GM23338 (cell line): ENCODE measurements at regions not wholly inside any gene's neighbourhood (a gene's known extent, or its start where the extent isn't known, plus 50 kb on each side); places are given as distances from the start of the nearest gene placed in this dataset.

Experiments used
- ATAC-seq: fragments of 200-7000 bp; cut with Tn5 transposase; 3 replicates; pipeline ENCODE4 v1.9.1; 2020
- DNase-seq: peaks from one replicate; pipeline ENCODE4 v3.0.0-alpha.2; 2015; ENCODE audit warnings: low spot score
- H2AFZ ChIP-seq: fragments of 200-600 bp; sonication (generic); 2 replicates; pipeline ENCODE4 v1.8.0; 2016; ENCODE audit warnings: antibody characterized with exemption, mild to moderate bottlenecking, moderate library complexity
- H3F3A ChIP-seq: fragments of 200-600 bp; sonication (generic); replicated peaks from 2 replicates; pipeline ENCODE4 v1.8.0; 2017; ENCODE audit warnings: antibody characterized with exemption, mixed run types, low read depth
- H3K27ac ChIP-seq: fragments of 200-600 bp; sonication (generic); 2 replicates; pipeline ENCODE4 v1.6.1; 2016; ENCODE audit warnings: low read depth
- H3K27me3 ChIP-seq: fragments of 200-600 bp; sonication (generic); 2 replicates; pipeline ENCODE4 v1.8.0; 2016; ENCODE audit warnings: mild to moderate bottlenecking, mixed run types, moderate library complexity; ENCODE audit not compliant: insufficient read depth
- H3K36me3 ChIP-seq: fragments of 200-600 bp; sonication (generic); 2 replicates; pipeline ENCODE4 v1.8.0; 2016; ENCODE audit warnings: mild to moderate bottlenecking; ENCODE audit not compliant: insufficient read depth
- H3K4me1 ChIP-seq: fragments of 200-600 bp; sonication (generic); 2 replicates; pipeline ENCODE4 v1.8.0; 2016; ENCODE audit warnings: mild to moderate bottlenecking, moderate library complexity; ENCODE audit not compliant: insufficient read depth
- H3K4me2 ChIP-seq: fragments of 200-600 bp; sonication (generic); 2 replicates; pipeline ENCODE4 v1.7.1; 2017; ENCODE audit warnings: mixed run types
- H3K4me3 ChIP-seq: fragments of 200-600 bp; sonication (generic); 2 replicates; pipeline ENCODE4 v1.6.1; 2016; ENCODE audit warnings: mixed run types
- H3K79me2 ChIP-seq: fragments of 200-600 bp; sonication (generic); replicated peaks from 2 replicates; pipeline ENCODE4 v1.8.0; 2017; ENCODE audit warnings: mild to moderate bottlenecking; ENCODE audit not compliant: insufficient read depth
- H3K9me2 ChIP-seq: fragments of 200-600 bp; sonication (generic); 2 replicates; pipeline ENCODE4 v1.8.0; 2017; ENCODE audit not compliant: insufficient read depth
- H4K20me1 ChIP-seq: fragments of 200-600 bp; sonication (generic); replicated peaks from 2 replicates; pipeline ENCODE4 v1.8.0; 2017; ENCODE audit warnings: mild to moderate bottlenecking; ENCODE audit not compliant: insufficient read depth
- H3K27ac Mint-ChIP-seq: 2 replicates; pipeline ENCODE4 v1.8.0; 2020; ENCODE audit warnings: inconsistent platforms, mild to moderate bottlenecking, moderate library complexity, mixed read lengths
- H3K27me3 Mint-ChIP-seq: 3 replicates; pipeline ENCODE4 v1.8.0; 2022; ENCODE audit warnings: low read depth, mild to moderate bottlenecking, moderate library complexity, mixed read lengths, inconsistent platforms; ENCODE audit not compliant: insufficient read depth, poor library complexity
- H3K36me3 Mint-ChIP-seq: 3 replicates; pipeline ENCODE4 v1.8.0; 2021; ENCODE audit warnings: low read depth, mild to moderate bottlenecking, inconsistent platforms, moderate library complexity, mixed read lengths
- H3K4me1 Mint-ChIP-seq: 3 replicates; pipeline ENCODE4 v1.8.0; 2020; ENCODE audit warnings: mild to moderate bottlenecking, inconsistent platforms, mixed read lengths
- H3K4me3 Mint-ChIP-seq: 3 replicates; pipeline ENCODE4 v1.8.0; 2021; ENCODE audit warnings: moderate library complexity, mild to moderate bottlenecking, inconsistent platforms, mixed read lengths
- H3K9me3 Mint-ChIP-seq: 3 replicates; pipeline ENCODE4 v1.8.0; 2020; ENCODE audit warnings: moderate library complexity, mild to moderate bottlenecking, inconsistent platforms, mixed read lengths
- CTCF ChIP-seq, 2 experiments: fragments of 200-600 bp in 1 of 2; sonication (generic) in 1 of 2; conservative IDR thresholded peaks; 2 replicates each; pipeline versions ENCODE4 v1.5.1 to v1.6.1; 2016 to 2017; ENCODE audit warnings: antibody characterized with exemption in 2 of 2, low read depth in 2 of 2, mild to moderate bottlenecking in 2 of 2, moderate library complexity in 1 of 2
- EZH2 ChIP-seq: fragments of 200-600 bp; sonication (generic); IDR thresholded peaks from one replicate; pipeline ENCODE4 v1.8.0; 2017; ENCODE audit warnings: antibody characterized with exemption, mild to moderate bottlenecking, low read depth; ENCODE audit not compliant: unreplicated experiment
- EZH2phosphoT487 ChIP-seq: fragments of 200-600 bp; sonication (generic); IDR thresholded peaks from one replicate; pipeline ENCODE4 v1.8.1; 2018; ENCODE audit warnings: antibody characterized with exemption; ENCODE audit not compliant: unreplicated experiment
- JUNB ChIP-seq: IDR thresholded peaks from one replicate; pipeline ENCODE4 v1.6.1; 2016; ENCODE audit warnings: antibody characterized with exemption; ENCODE audit not compliant: unreplicated experiment
- NANOG ChIP-seq: IDR thresholded peaks from 2 replicates; pipeline ENCODE4 v1.6.1; 2016; ENCODE audit warnings: antibody characterized with exemption, borderline replicate concordance
- POLR2AphosphoS5 ChIP-seq: IDR thresholded peaks from 2 replicates; pipeline ENCODE4 v1.6.1; 2016; ENCODE audit warnings: antibody characterized with exemption, low read depth
- STAT1 ChIP-seq: IDR thresholded peaks from one replicate; pipeline ENCODE4 v1.6.1; 2016; ENCODE audit warnings: antibody characterized with exemption; ENCODE audit not compliant: unreplicated experiment
- ZNF114 ChIP-seq: fragments of 250-450 bp; sonication (Bioruptor Pico); IDR thresholded peaks from 2 replicates; pipeline ENCODE4 v1.5.0; 2020; ENCODE audit warnings: mild to moderate bottlenecking, moderate library complexity
- ZNF331 ChIP-seq: fragments of 250-450 bp; sonication (Bioruptor Pico); IDR thresholded peaks from 2 replicates; pipeline ENCODE4 v1.5.0; 2020; ENCODE audit warnings: low read depth, mild to moderate bottlenecking, moderate library complexity
- TF ChIP-seq, protein P1 (sequence below): fragments of 250-450 bp; sonication (Bioruptor Pico); IDR thresholded peaks from 2 replicates; pipeline ENCODE4 v1.5.0; 2020; ENCODE audit warnings: mild to moderate bottlenecking, moderate library complexity
- TF ChIP-seq, protein P2 (sequence below): IDR thresholded peaks from 2 replicates; pipeline ENCODE4 v1.6.1; 2016; ENCODE audit warnings: antibody characterized with exemption

- Mint-ChIP-seq H3K9me3 (peaks cover 65% of the 10 kb centered on the region), H3K27me3 (peaks cover 8% of the 10 kb centered on the region), H3K4me1 (no peaks in the 10 kb centered on the region; the same call in 2 of the 3 replicates), H3K27ac (no peak overlapping the region), H3K36me3 (peaks cover 23% of the 10 kb centered on the region), H3K4me3 (no peak overlapping the region)
- Histone ChIP-seq H3K79me2 (no peaks in the 10 kb centered on the region), H3K27me3 (no peaks in the 10 kb centered on the region), H4K20me1 (no peaks in the 10 kb centered on the region), H3K4me1 (no peaks in the 10 kb centered on the region), H3K36me3 (no peaks in the 10 kb centered on the region), H3K27ac (no peak overlapping the region), H2AFZ (no peak overlapping the region), H3F3A (no peaks in the 10 kb centered on the region), H3K4me3 (no peak overlapping the region), H3K4me2 (no peak overlapping the region), H3K9me2 (no peaks in the 10 kb centered on the region)
- no peak for ATAC-seq
- no peak for DNase-seq
- TF ChIP-seq EZH2phosphoT487 (no peak), EZH2 (no peak), STAT1 (no peak)
Observed at GRCh38 chr10:131626274-131626673, 274.5 kb upstream of the PPP2R2D start.

DNA sequence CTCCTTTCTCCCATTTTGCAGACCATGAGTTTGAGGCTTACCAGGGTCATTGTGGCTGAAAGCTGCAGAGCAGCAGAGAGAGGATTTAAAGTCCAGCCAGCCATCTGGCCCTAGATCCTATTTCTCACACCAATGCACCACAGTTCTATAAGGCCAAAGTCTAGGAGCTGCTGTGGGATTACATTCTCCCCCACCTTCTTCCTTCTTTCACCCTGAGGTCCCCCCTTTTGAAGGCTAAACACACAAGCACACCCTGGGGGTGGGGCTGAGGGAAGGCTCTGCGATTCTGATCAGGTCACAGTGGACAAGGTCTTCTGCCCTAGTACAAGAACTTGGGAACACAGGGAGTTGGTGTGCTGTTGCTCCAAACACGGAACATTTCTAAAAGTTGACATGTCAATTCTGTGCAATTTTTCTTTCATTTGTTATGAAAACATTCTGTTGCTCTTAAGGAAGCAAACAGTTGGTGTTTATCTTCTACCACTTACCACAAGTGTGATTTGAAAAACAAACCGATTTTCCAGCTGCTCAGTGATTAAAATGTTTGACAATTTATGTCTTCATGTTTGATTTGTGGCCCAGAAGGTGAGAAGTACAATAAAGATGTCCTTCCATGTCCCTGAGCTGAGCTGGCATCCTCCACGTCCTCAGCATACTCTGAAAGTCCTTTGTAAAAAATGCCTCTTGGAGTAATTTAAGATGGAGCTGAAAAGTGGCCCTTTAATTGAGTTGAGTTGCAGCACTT, 271.6 kb upstream of the PPP2R2D start:
- Histone ChIP-seq H3K27me3 (no peaks in the 10 kb centered on the region), H2AFZ (no peak overlapping the region), H3F3A (no peaks in the 10 kb centered on the region), H3K9me2 (no peaks in the 10 kb centered on the region), H4K20me1 (no peaks in the 10 kb centered on the region), H3K4me3 (no peak overlapping the region), H3K79me2 (no peaks in the 10 kb centered on the region), H3K36me3 (no peaks in the 10 kb centered on the region), H3K27ac (no peak overlapping the region), H3K4me1 (no peaks in the 10 kb centered on the region), H3K4me2 (no peak overlapping the region)
- H3K9me3 Mint-ChIP-seq = peaks cover 68% of the 10 kb centered on the region
- H3K4me3 Mint-ChIP-seq = no peak overlapping the region
- H3K27ac Mint-ChIP-seq = no peak overlapping the region
- H3K4me1 Mint-ChIP-seq = no peaks in the 10 kb centered on the region
- peaks cover 8% of the 10 kb centered on the region for H3K27me3 Mint-ChIP-seq
- no peak for ATAC-seq
- no peak for DNase-seq
- peaks cover 17% of the 10 kb centered on the region for H3K36me3 Mint-ChIP-seq
- TF ChIP-seq, protein P1, sequence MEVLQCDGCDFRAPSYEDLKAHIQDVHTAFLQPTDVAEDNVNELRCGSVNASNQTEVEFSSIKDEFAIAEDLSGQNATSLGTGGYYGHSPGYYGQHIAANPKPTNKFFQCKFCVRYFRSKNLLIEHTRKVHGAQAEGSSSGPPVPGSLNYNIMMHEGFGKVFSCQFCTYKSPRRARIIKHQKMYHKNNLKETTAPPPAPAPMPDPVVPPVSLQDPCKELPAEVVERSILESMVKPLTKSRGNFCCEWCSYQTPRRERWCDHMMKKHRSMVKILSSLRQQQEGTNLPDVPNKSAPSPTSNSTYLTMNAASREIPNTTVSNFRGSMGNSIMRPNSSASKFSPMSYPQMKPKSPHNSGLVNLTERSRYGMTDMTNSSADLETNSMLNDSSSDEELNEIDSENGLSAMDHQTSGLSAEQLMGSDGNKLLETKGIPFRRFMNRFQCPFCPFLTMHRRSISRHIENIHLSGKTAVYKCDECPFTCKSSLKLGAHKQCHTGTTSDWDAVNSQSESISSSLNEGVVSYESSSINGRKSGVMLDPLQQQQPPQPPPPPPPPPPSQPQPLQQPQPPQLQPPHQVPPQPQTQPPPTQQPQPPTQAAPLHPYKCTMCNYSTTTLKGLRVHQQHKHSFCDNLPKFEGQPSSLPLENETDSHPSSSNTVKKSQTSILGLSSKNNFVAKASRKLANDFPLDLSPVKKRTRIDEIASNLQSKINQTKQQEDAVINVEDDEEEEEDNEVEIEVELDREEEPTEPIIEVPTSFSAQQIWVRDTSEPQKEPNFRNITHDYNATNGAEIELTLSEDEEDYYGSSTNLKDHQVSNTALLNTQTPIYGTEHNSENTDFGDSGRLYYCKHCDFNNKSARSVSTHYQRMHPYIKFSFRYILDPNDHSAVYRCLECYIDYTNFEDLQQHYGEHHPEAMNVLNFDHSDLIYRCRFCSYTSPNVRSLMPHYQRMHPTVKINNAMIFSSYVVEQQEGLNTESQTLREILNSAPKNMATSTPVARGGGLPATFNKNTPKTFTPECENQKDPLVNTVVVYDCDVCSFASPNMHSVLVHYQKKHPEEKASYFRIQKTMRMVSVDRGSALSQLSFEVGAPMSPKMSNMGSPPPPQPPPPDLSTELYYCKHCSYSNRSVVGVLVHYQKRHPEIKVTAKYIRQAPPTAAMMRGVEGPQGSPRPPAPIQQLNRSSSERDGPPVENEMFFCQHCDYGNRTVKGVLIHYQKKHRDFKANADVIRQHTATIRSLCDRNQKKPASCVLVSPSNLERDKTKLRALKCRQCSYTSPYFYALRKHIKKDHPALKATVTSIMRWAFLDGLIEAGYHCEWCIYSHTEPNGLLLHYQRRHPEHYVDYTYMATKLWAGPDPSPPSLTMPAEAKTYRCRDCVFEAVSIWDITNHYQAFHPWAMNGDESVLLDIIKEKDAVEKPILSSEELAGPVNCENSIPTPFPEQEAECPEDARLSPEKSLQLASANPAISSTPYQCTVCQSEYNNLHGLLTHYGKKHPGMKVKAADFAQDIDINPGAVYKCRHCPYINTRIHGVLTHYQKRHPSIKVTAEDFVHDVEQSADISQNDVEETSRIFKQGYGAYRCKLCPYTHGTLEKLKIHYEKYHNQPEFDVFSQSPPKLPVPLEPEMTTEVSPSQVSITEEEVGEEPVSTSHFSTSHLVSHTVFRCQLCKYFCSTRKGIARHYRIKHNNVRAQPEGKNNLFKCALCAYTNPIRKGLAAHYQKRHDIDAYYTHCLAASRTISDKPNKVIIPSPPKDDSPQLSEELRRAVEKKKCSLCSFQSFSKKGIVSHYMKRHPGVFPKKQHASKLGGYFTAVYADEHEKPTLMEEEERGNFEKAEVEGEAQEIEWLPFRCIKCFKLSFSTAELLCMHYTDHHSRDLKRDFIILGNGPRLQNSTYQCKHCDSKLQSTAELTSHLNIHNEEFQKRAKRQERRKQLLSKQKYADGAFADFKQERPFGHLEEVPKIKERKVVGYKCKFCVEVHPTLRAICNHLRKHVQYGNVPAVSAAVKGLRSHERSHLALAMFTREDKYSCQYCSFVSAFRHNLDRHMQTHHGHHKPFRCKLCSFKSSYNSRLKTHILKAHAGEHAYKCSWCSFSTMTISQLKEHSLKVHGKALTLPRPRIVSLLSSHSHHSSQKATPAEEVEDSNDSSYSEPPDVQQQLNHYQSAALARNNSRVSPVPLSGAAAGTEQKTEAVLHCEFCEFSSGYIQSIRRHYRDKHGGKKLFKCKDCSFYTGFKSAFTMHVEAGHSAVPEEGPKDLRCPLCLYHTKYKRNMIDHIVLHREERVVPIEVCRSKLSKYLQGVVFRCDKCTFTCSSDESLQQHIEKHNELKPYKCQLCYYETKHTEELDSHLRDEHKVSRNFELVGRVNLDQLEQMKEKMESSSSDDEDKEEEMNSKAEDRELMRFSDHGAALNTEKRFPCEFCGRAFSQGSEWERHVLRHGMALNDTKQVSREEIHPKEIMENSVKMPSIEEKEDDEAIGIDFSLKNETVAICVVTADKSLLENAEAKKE (CRISPR knock-in tag) = no peak
- no peak for TF ChIP-seq ZNF114 (CRISPR knock-in tag)
- no peak for TF ChIP-seq JUNB
- TF ChIP-seq CTCF (conservative IDR thresholded peaks at IDR 0.05; ENCODE audit: low read depth in 2 of 2) = no peak
- TF ChIP-seq NANOG = no peak
- no peak for TF ChIP-seq STAT1
- no peak for TF ChIP-seq ZNF331 (CRISPR knock-in tag)
- no peak for TF ChIP-seq EZH2
- no peak for TF ChIP-seq POLR2AphosphoS5
- TF ChIP-seq, protein P2, sequence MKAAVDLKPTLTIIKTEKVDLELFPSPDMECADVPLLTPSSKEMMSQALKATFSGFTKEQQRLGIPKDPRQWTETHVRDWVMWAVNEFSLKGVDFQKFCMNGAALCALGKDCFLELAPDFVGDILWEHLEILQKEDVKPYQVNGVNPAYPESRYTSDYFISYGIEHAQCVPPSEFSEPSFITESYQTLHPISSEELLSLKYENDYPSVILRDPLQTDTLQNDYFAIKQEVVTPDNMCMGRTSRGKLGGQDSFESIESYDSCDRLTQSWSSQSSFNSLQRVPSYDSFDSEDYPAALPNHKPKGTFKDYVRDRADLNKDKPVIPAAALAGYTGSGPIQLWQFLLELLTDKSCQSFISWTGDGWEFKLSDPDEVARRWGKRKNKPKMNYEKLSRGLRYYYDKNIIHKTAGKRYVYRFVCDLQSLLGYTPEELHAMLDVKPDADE = no peak
